ENCODE measurements at regions not wholly inside any gene's neighbourhood (a gene's known extent, or its start where the extent isn't known, plus 50 kb on each side); places are given as distances from the start of the nearest gene placed in this dataset.

DNA sequence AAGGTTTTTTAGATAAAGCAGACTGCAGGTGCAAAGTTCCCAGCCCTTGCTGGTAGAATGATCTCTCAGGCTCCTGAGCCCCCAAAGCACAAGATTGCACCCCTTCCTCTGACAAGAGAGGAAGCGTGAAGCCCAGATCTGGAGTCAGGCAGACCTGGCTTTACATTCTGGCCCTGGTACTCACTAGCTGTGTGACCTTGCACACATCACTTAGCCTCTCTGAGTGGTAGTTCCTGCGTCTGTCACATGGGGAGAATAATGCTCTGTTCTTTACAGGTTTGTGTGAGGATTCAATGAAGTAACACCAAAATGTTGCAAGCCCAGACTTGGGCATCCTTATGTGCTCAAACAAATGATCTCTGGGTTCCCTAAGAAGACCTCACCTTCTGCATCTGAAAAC is 141.5 kb downstream of the SMAD6 start:
- no peak for TF ChIP-seq YY1 (IDR thresholded peaks at IDR 0.05; ENCODE audit: low read depth, low read length)
- TF ChIP-seq, protein P1, sequence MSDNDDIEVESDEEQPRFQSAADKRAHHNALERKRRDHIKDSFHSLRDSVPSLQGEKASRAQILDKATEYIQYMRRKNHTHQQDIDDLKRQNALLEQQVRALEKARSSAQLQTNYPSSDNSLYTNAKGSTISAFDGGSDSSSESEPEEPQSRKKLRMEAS (IDR thresholded peaks at IDR 0.05) = no peak
